Neural cell (in vitro differentiated cells): ENCODE measurements at regions not wholly inside any gene's neighbourhood (a gene's known extent, or its start where the extent isn't known, plus 50 kb on each side); places are given as distances from the start of the nearest gene placed in this dataset.

Experiments used
- EZH2 ChIP-seq: fragments of 200-600, 300-800 bp; shearing (Covaris generic), sonication (generic); IDR thresholded peaks from 2 replicates; pipeline ENCODE4 v1.6.1; 2014; ENCODE audit warnings: antibody characterized with exemption, low read length, borderline replicate concordance, mild to moderate bottlenecking; ENCODE audit not compliant: insufficient read depth, poor library complexity, severe bottlenecking
- POLR2AphosphoS5 ChIP-seq: IDR thresholded peaks from 2 replicates; pipeline ENCODE4 v1.6.1; 2012
- TAF1 ChIP-seq: IDR thresholded peaks from 2 replicates; pipeline ENCODE4 v1.6.1; 2012; ENCODE audit warnings: low read depth
- TF ChIP-seq, protein P1 (sequence below): fragments of 450-650 bp; IDR thresholded peaks from 2 replicates; pipeline ENCODE4 v1.5.1; 2014; ENCODE audit warnings: antibody characterized with exemption, mild to moderate bottlenecking, moderate library complexity; ENCODE audit not compliant: poor library complexity, severe bottlenecking
- TF ChIP-seq, protein P2 (sequence below): IDR thresholded peaks from 2 replicates; pipeline ENCODE4 v1.6.1; 2012; ENCODE audit warnings: borderline replicate concordance

DNA sequence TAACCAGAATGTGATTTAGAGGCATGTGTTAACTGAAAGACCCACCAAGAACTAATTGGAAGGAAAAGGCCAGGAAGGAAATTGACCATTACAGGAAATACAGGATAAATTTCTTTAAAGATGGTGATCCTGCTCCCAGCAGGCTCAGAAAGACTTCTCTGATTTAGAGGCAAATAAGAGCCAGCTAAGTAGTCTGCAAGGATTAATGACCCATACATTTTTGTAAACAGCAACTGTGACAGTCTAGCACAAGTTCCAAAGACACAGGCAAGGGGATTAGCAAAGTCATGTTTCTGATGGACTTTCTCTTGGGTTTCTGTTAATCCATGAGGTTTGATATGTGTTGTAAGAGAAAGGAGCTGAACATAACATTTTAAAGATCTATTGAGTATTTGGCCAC is 425.0 kb downstream of the HTR7 start:
- no peak for TF ChIP-seq EZH2
- TF ChIP-seq TAF1, result no peak
- TF ChIP-seq, protein P1, sequence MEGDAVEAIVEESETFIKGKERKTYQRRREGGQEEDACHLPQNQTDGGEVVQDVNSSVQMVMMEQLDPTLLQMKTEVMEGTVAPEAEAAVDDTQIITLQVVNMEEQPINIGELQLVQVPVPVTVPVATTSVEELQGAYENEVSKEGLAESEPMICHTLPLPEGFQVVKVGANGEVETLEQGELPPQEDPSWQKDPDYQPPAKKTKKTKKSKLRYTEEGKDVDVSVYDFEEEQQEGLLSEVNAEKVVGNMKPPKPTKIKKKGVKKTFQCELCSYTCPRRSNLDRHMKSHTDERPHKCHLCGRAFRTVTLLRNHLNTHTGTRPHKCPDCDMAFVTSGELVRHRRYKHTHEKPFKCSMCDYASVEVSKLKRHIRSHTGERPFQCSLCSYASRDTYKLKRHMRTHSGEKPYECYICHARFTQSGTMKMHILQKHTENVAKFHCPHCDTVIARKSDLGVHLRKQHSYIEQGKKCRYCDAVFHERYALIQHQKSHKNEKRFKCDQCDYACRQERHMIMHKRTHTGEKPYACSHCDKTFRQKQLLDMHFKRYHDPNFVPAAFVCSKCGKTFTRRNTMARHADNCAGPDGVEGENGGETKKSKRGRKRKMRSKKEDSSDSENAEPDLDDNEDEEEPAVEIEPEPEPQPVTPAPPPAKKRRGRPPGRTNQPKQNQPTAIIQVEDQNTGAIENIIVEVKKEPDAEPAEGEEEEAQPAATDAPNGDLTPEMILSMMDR, result no peak
- TF ChIP-seq POLR2AphosphoS5, result no peak
- TF ChIP-seq, protein P2, sequence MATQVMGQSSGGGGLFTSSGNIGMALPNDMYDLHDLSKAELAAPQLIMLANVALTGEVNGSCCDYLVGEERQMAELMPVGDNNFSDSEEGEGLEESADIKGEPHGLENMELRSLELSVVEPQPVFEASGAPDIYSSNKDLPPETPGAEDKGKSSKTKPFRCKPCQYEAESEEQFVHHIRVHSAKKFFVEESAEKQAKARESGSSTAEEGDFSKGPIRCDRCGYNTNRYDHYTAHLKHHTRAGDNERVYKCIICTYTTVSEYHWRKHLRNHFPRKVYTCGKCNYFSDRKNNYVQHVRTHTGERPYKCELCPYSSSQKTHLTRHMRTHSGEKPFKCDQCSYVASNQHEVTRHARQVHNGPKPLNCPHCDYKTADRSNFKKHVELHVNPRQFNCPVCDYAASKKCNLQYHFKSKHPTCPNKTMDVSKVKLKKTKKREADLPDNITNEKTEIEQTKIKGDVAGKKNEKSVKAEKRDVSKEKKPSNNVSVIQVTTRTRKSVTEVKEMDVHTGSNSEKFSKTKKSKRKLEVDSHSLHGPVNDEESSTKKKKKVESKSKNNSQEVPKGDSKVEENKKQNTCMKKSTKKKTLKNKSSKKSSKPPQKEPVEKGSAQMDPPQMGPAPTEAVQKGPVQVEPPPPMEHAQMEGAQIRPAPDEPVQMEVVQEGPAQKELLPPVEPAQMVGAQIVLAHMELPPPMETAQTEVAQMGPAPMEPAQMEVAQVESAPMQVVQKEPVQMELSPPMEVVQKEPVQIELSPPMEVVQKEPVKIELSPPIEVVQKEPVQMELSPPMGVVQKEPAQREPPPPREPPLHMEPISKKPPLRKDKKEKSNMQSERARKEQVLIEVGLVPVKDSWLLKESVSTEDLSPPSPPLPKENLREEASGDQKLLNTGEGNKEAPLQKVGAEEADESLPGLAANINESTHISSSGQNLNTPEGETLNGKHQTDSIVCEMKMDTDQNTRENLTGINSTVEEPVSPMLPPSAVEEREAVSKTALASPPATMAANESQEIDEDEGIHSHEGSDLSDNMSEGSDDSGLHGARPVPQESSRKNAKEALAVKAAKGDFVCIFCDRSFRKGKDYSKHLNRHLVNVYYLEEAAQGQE, result no peak
